Astrocyte (in vitro differentiated cells and primary cell): ENCODE measurements at regions not wholly inside any gene's neighbourhood (a gene's known extent, or its start where the extent isn't known, plus 50 kb on each side); places are given as distances from the start of the nearest gene placed in this dataset.

ENCODE experiments used
- EZH2 ChIP-seq: IDR thresholded peaks from 2 replicates; pipeline ENCODE4 v1.6.1; 2012; ENCODE audit warnings: mild to moderate bottlenecking, low read length, inconsistent platforms; ENCODE audit not compliant: insufficient read depth
- TF ChIP-seq, protein P1 (sequence below): IDR thresholded peaks from 2 replicates; pipeline ENCODE4 v1.5.1; 2011; ENCODE audit warnings: low read depth, mild to moderate bottlenecking, inconsistent platforms, low read length, moderate library complexity; ENCODE audit not compliant: insufficient read depth

GRCh38 chr1:243980471-243980870 is 70.6 kb upstream of the ZBTB18 start:
- TF ChIP-seq, protein P1, sequence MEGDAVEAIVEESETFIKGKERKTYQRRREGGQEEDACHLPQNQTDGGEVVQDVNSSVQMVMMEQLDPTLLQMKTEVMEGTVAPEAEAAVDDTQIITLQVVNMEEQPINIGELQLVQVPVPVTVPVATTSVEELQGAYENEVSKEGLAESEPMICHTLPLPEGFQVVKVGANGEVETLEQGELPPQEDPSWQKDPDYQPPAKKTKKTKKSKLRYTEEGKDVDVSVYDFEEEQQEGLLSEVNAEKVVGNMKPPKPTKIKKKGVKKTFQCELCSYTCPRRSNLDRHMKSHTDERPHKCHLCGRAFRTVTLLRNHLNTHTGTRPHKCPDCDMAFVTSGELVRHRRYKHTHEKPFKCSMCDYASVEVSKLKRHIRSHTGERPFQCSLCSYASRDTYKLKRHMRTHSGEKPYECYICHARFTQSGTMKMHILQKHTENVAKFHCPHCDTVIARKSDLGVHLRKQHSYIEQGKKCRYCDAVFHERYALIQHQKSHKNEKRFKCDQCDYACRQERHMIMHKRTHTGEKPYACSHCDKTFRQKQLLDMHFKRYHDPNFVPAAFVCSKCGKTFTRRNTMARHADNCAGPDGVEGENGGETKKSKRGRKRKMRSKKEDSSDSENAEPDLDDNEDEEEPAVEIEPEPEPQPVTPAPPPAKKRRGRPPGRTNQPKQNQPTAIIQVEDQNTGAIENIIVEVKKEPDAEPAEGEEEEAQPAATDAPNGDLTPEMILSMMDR: no peak
- TF ChIP-seq EZH2: no peak
